ENCODE measurements at regions not wholly inside any gene's neighbourhood (a gene's known extent, or its start where the extent isn't known, plus 50 kb on each side); places are given as distances from the start of the nearest gene placed in this dataset.
"Not testable (repeated sequence)": the region's sequence is repeated elsewhere in the genome, so short reads cannot be mapped to it uniquely, and the experiment has no call there.

- H3K27ac ChIP-seq (ENCODE audit: low read length), result no peak overlapping the region
- no peaks in the 10 kb centered on the region for H3K27me3 ChIP-seq (ENCODE audit: control insufficient read depth, insufficient read depth, low read length)
- no peaks in the 10 kb centered on the region for H3K36me3 ChIP-seq (ENCODE audit: control insufficient read depth, insufficient read depth, low read length)
- no peaks in the 10 kb centered on the region for H3K4me1 ChIP-seq (ENCODE audit: control insufficient read depth, insufficient read depth, low read length)
- H3K4me3 ChIP-seq (ENCODE audit: low read length), result no peak overlapping the region
- H3K9me3 ChIP-seq (ENCODE audit: control insufficient read depth, low read depth, low read length), result no peaks in the 10 kb centered on the region
- 80% methylated on average over 1 of the region's 6 CpGs for WGBS (ENCODE audit: insufficient coverage, low lambda C conversion rate)
- DNase-seq, result no peak
Measured at GRCh38 chr1:242602001-242602400, 77.5 kb upstream of the PLD5 start.

GRCh38 chr1:242593756-242594155 lies 69.3 kb upstream of the PLD5 start:
- H3K27me3 ChIP-seq (ENCODE audit: control insufficient read depth, insufficient read depth, low read length); DNase-seq; H3K4me1 ChIP-seq (ENCODE audit: control insufficient read depth, insufficient read depth, low read length); H3K36me3 ChIP-seq (ENCODE audit: control insufficient read depth, insufficient read depth, low read length); H3K4me3 ChIP-seq (ENCODE audit: low read length); H3K9me3 ChIP-seq (ENCODE audit: control insufficient read depth, low read depth, low read length); H3K27ac ChIP-seq (ENCODE audit: low read length): not testable (repeated sequence)
- no CpG with 5 or more reads among the region's 2 CpGs for WGBS (ENCODE audit: insufficient coverage, low lambda C conversion rate)

- DNase-seq, result no peak
- Histone ChIP-seq H3K4me3 (ENCODE audit: low read length) (no peak overlapping the region), H3K27me3 (ENCODE audit: control insufficient read depth, insufficient read depth, low read length) (no peaks in the 10 kb centered on the region), H3K36me3 (ENCODE audit: control insufficient read depth, insufficient read depth, low read length) (no peaks in the 10 kb centered on the region), H3K4me1 (ENCODE audit: control insufficient read depth, insufficient read depth, low read length) (no peaks in the 10 kb centered on the region), H3K9me3 (ENCODE audit: control insufficient read depth, low read depth, low read length) (no peaks in the 10 kb centered on the region), H3K27ac (ENCODE audit: low read length) (no peak overlapping the region)
- no CpG with 5 or more reads among the region's 1 CpG for WGBS (ENCODE audit: insufficient coverage, low lambda C conversion rate)
Measured at GRCh38 chr1:242586360-242586680, 61.8 kb upstream of the PLD5 start.

- no peak for DNase-seq
- 88% methylated on average over 2 of the region's 10 CpGs for WGBS (ENCODE audit: insufficient coverage, low lambda C conversion rate)
- Histone ChIP-seq H3K4me1 (ENCODE audit: control insufficient read depth, insufficient read depth, low read length) (no peaks in the 10 kb centered on the region), H3K27ac (ENCODE audit: low read length) (no peak overlapping the region), H3K27me3 (ENCODE audit: control insufficient read depth, insufficient read depth, low read length) (no peaks in the 10 kb centered on the region), H3K36me3 (ENCODE audit: control insufficient read depth, insufficient read depth, low read length) (no peaks in the 10 kb centered on the region), H3K4me3 (ENCODE audit: low read length) (no peak overlapping the region), H3K9me3 (ENCODE audit: control insufficient read depth, low read depth, low read length) (no peaks in the 10 kb centered on the region)
Measured at GRCh38 chr1:242585616-242586359, 61.3 kb upstream of the PLD5 start.

- Histone ChIP-seq H3K4me1 (ENCODE audit: control insufficient read depth, insufficient read depth, low read length) (no peaks in the 10 kb centered on the region), H3K4me3 (ENCODE audit: low read length) (no peak overlapping the region), H3K9me3 (ENCODE audit: control insufficient read depth, low read depth, low read length) (no peaks in the 10 kb centered on the region), H3K27ac (ENCODE audit: low read length) (no peak overlapping the region), H3K27me3 (ENCODE audit: control insufficient read depth, insufficient read depth, low read length) (no peaks in the 10 kb centered on the region), H3K36me3 (ENCODE audit: control insufficient read depth, insufficient read depth, low read length) (no peaks in the 10 kb centered on the region)
- no CpG with 5 or more reads among the region's 1 CpG for WGBS (ENCODE audit: insufficient coverage, low lambda C conversion rate)
- no peak for DNase-seq
Measured at GRCh38 chr1:242582669-242583068, 58.2 kb upstream of the PLD5 start.

GRCh38 chr1:242579528-242580235 lies 55.2 kb upstream of the PLD5 start:
- Histone ChIP-seq H3K36me3 (ENCODE audit: control insufficient read depth, insufficient read depth, low read length) (no peaks in the 10 kb centered on the region), H3K4me1 (ENCODE audit: control insufficient read depth, insufficient read depth, low read length) (no peaks in the 10 kb centered on the region), H3K27ac (ENCODE audit: low read length) (no peak overlapping the region), H3K27me3 (ENCODE audit: control insufficient read depth, insufficient read depth, low read length) (no peaks in the 10 kb centered on the region), H3K9me3 (ENCODE audit: control insufficient read depth, low read depth, low read length) (no peaks in the 10 kb centered on the region), H3K4me3 (ENCODE audit: low read length) (no peak overlapping the region)
- no peak for DNase-seq
- WGBS (ENCODE audit: insufficient coverage, low lambda C conversion rate), result no CpG with 5 or more reads among the region's 2 CpGs
